Ishikawa (cell line): ENCODE measurements at regions not wholly inside any gene's neighbourhood (a gene's known extent, or its start where the extent isn't known, plus 50 kb on each side); places are given as distances from the start of the nearest gene placed in this dataset.

ENCODE experiments used
- EGR1 ChIP-seq: IDR thresholded peaks from 2 replicates; pipeline ENCODE4 v1.6.1; 2012
- TAF1 ChIP-seq: IDR thresholded peaks from 2 replicates; pipeline ENCODE4 v1.6.1; 2012; ENCODE audit warnings: low read depth, mild to moderate bottlenecking
- ZBTB7A ChIP-seq: IDR thresholded peaks from 2 replicates; pipeline ENCODE4 v1.6.1; 2012; ENCODE audit warnings: low read depth

DNA sequence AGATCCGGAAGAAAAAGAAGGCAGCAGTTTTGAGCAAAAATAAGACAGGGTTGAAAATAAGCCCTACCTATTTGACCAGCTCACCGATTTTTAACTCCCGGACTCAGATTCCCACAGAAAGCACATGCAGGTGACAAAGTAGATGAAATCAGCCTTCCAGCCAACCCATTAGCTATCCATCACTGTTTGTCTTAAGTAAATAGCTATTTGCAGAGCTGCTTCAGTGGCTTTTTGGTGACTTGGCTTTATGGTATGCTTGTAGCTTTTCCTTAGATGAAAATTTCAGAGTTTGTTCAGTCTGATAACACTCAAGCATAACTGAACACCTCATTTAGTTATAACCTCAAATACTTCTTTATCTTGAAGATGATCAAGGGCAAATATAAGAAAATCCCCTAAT lies 192.6 kb downstream of the HIPK3 start:
- TF ChIP-seq TAF1 (no peak), EGR1 (no peak), ZBTB7A (no peak)
